ENCODE measurements at regions not wholly inside any gene's neighbourhood (a gene's known extent, or its start where the extent isn't known, plus 50 kb on each side); places are given as distances from the start of the nearest gene placed in this dataset.
"Not testable (repeated sequence)": the region's sequence is repeated elsewhere in the genome, so short reads cannot be mapped to it uniquely, and the experiment has no call there.

DNA sequence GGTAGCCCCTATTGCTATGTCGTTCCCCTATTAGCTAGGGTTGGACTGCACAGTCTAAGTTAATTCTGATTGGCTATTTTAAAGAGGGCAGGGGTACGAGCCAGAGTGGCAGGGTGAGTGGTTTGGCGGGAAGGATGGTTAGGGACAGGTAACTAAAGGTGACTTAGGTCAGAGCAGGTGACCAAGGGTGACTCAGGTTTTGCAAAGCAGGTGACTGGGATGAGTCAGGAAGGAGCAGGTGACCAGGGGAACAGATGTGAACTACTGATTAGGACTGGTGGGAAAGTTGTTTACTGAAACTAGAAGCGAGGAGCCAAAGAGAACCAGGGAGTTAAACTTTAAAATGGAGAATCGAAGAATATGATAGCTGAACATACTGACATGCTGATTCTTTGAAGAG is 295.2 kb downstream of the GJA1 start:
- no peak for DNase-seq (ENCODE audit: low read depth in 1 of 2, low spot score in 1 of 2)
- no peak overlapping the region for H3K27ac ChIP-seq
- TF ChIP-seq, protein P1, sequence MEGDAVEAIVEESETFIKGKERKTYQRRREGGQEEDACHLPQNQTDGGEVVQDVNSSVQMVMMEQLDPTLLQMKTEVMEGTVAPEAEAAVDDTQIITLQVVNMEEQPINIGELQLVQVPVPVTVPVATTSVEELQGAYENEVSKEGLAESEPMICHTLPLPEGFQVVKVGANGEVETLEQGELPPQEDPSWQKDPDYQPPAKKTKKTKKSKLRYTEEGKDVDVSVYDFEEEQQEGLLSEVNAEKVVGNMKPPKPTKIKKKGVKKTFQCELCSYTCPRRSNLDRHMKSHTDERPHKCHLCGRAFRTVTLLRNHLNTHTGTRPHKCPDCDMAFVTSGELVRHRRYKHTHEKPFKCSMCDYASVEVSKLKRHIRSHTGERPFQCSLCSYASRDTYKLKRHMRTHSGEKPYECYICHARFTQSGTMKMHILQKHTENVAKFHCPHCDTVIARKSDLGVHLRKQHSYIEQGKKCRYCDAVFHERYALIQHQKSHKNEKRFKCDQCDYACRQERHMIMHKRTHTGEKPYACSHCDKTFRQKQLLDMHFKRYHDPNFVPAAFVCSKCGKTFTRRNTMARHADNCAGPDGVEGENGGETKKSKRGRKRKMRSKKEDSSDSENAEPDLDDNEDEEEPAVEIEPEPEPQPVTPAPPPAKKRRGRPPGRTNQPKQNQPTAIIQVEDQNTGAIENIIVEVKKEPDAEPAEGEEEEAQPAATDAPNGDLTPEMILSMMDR (IDR thresholded peaks at IDR 0.05; ENCODE audit: low read depth, low read length): no peak

DNA sequence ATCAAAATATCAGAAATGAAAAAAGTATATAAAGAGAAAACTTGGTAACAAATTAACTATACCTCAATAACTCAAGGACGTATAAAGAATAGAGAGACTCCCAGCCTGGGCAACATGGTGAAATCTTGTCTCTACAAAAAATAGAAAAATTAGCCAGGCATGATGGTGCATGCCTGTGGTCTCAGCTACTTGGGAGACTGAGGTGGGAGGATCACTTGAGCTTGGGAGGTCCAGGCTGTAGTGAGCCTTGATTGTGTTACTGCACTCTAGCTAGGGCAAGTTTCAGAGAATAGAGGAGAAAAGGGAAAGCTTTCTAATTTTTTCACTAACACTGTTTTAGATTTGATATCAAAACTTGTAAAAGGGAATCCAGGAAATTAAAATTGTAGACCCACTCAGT is 295.9 kb downstream of the GJA1 start:
- H3K4me1 ChIP-seq (ENCODE audit: low read depth): no peaks in the 10 kb centered on the region
- H3K36me3 ChIP-seq: no peaks in the 10 kb centered on the region
- DNase-seq (ENCODE audit: low read depth in 1 of 2, low spot score in 1 of 2): peak in 1 of 2 donors; percentile 6
- no peak overlapping the region for H3K4me3 ChIP-seq
- no peaks in the 10 kb centered on the region for H3K9me3 ChIP-seq (ENCODE audit: low read depth)
- H3K27me3 ChIP-seq: no peaks in the 10 kb centered on the region
- H3K27ac ChIP-seq: no peak overlapping the region
- TF ChIP-seq, protein P1 (IDR thresholded peaks at IDR 0.05; ENCODE audit: low read depth, low read length): no peak

More for the DNA sequence above, 295.2 kb downstream of the GJA1 start:
- Histone ChIP-seq H3K4me1 (ENCODE audit: low read depth) (no peaks in the 10 kb centered on the region), H3K9me3 (ENCODE audit: low read depth) (no peaks in the 10 kb centered on the region), H3K36me3 (no peaks in the 10 kb centered on the region), H3K4me3 (no peak overlapping the region), H3K27me3 (no peaks in the 10 kb centered on the region)

DNA sequence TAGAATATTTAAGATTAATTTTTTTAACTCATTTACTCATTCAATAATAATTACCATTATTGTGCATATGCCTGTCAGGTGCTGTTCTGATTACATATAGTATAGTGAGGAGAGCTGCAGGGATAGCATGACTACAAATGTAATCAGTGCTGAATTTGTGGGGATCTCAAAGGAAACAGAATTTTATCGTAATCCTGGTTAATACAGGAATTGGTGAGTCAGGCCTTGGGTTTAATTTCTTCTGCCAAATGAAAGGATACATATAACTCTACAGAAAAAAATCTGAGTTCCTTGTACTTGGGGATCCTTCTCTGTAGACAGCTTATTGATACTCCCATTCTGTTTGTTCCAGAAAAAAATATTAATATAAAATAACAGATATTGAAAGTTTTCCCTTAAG is 297.2 kb downstream of the GJA1 start:
- Histone ChIP-seq H3K4me3 (no peak overlapping the region), H3K27me3 (no peaks in the 10 kb centered on the region), H3K27ac (no peak overlapping the region), H3K4me1 (ENCODE audit: low read depth) (no peaks in the 10 kb centered on the region), H3K36me3 (no peaks in the 10 kb centered on the region), H3K9me3 (ENCODE audit: low read depth) (no peaks in the 10 kb centered on the region)
- DNase-seq (ENCODE audit: low read depth in 1 of 2, low spot score in 1 of 2): peak in 1 of 2 donors; percentile 42
- TF ChIP-seq, protein P1 (IDR thresholded peaks at IDR 0.05; ENCODE audit: low read depth, low read length): no peak

DNA sequence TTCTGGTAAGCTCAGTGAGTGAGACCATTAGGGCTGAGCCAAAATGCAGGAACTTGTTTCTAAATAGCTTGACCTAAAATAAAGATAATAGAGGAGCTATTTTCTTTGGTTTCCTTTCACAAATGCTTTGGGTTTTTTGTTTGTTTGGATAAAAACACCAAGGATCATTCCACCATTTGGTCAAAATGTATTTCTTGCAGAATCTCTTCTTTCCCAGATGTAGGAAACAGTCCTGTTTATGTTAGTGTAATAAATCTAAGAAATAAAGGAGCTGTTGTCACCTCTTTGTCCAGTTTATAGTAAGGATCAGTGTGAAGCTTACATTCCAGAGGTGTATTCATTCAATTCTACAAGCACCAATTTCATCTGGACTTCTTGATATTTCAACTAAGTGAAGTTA is 297.8 kb downstream of the GJA1 start:
- Histone ChIP-seq H3K9me3 (ENCODE audit: low read depth) (no peaks in the 10 kb centered on the region), H3K27me3 (no peaks in the 10 kb centered on the region), H3K36me3 (no peaks in the 10 kb centered on the region), H3K4me1 (ENCODE audit: low read depth) (no peaks in the 10 kb centered on the region), H3K27ac (no peak overlapping the region), H3K4me3 (no peak overlapping the region)
- TF ChIP-seq, protein P1 (IDR thresholded peaks at IDR 0.05; ENCODE audit: low read depth, low read length): no peak
- peak in 1 of 2 donors; percentile 4 for DNase-seq (ENCODE audit: low read depth in 1 of 2, low spot score in 1 of 2)

DNA sequence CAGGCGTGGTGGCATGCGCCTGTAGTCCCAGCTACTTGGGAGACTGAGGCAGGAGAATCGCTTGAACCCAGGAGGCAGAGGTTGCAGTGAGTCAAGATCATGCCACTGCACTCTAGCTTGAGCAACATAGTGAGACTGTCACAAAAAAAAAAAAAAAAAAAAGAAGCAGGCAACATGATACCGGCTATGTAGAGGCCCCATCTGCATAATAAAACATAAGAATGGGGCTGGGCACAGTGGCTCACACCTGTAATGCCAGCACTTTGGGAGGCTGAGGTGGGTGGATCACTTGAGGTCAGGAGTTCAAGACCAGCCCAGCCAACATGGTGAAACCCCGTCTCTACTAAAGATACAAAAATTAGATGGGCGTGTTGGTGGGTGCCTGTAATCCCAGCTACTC is 304.7 kb downstream of the GJA1 start:
- H3K9me3 ChIP-seq (ENCODE audit: low read depth); DNase-seq (ENCODE audit: low read depth in 1 of 2, low spot score in 1 of 2); H3K4me1 ChIP-seq (ENCODE audit: low read depth); H3K27ac ChIP-seq; H3K27me3 ChIP-seq; H3K4me3 ChIP-seq; H3K36me3 ChIP-seq: not testable (repeated sequence)

DNA sequence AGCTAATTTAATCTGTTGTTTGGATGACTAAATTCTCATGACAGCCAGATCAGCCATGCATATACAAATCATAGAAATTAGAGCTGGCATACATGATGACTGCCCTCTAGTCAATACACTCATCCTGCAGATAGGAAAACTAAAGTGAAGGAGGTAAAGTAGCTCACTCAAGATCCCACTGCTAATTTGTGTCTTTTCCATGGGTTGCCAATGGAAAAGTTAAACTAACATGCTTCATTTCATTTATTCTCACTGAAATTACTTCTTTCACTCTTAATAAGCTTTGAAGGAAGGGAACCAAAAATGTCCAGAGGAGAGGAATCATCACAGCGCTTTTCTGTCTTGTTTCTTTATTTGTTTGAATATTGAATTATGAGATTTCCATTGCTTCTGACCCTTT is 308.2 kb downstream of the GJA1 start:
- DNase-seq (ENCODE audit: low read depth in 1 of 2, low spot score in 1 of 2): no peak
- H3K4me1 ChIP-seq (ENCODE audit: low read depth): no peaks in the 10 kb centered on the region
- H3K36me3 ChIP-seq: no peaks in the 10 kb centered on the region
- H3K27me3 ChIP-seq: no peaks in the 10 kb centered on the region
- no peaks in the 10 kb centered on the region for H3K9me3 ChIP-seq (ENCODE audit: low read depth)
- TF ChIP-seq, protein P1 (IDR thresholded peaks at IDR 0.05; ENCODE audit: low read depth, low read length): no peak
- H3K27ac ChIP-seq: no peak overlapping the region
- no peak overlapping the region for H3K4me3 ChIP-seq

All from cardiac muscle cell (in vitro differentiated cells and primary cell).